ENCODE measurements at regions not wholly inside any gene's neighbourhood (a gene's known extent, or its start where the extent isn't known, plus 50 kb on each side); places are given as distances from the start of the nearest gene placed in this dataset.

DNA sequence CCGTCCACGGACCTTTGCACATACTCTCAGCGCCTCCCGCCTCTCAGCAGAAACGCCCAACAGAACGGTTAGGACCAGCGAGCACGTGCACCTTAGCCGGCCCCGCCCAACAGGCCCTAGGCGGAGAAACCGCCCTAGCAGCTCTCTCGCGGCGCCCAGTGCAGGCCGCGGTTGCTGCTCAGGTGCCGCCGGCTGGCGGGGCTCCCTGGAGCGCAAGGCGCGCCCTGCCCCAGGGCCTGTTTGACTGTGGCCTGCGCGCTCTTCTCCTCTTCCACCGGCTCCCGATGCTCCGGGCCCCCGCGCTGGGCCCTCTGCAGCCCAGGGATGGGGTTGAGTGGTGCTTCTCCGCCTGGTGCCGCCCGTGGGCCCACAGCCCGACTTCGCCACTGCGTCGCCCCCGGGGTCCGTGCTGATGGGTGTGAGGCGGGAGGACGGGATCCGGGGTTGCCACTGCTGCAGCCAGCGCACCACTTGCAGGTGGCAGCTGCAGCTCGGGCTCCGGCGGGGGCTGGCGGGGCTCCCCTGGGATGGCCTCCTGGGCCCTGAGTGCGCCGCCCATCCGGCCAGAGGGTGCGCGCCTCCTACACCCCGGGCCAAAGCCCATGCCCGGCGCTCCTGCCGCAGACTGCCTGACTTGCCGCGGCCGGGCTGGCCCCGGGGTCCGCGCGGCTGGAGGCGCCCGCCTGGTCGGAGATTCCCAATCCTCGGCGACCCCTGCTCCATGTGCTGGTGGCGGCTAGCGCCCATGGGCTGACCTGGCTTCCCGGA lies 1889.4 kb upstream of the CDH9 start:
- TF ChIP-seq, protein P1, sequence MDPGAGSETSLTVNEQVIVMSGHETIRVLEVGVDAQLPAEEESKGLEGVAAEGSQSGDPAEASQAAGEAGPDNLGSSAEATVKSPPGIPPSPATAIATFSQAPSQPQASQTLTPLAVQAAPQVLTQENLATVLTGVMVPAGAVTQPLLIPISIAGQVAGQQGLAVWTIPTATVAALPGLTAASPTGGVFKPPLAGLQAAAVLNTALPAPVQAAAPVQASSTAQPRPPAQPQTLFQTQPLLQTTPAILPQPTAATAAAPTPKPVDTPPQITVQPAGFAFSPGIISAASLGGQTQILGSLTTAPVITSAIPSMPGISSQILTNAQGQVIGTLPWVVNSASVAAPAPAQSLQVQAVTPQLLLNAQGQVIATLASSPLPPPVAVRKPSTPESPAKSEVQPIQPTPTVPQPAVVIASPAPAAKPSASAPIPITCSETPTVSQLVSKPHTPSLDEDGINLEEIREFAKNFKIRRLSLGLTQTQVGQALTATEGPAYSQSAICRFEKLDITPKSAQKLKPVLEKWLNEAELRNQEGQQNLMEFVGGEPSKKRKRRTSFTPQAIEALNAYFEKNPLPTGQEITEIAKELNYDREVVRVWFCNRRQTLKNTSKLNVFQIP (CRISPR knock-in tag; IDR thresholded peaks at IDR 0.05; ENCODE audit: borderline replicate concordance, low read depth) = no peak
- no peak for TF ChIP-seq ARNTL (CRISPR knock-in tag; IDR thresholded peaks at IDR 0.05; ENCODE audit: borderline replicate concordance, low read depth)
- TF ChIP-seq BACH2 (CRISPR knock-in tag; IDR thresholded peaks at IDR 0.05; ENCODE audit: borderline replicate concordance) = no peak
- no peak for TF ChIP-seq SNAI2 (CRISPR knock-in tag; IDR thresholded peaks at IDR 0.05)
- no peak for TF ChIP-seq TCF4 (CRISPR knock-in tag; IDR thresholded peaks at IDR 0.05; ENCODE audit: borderline replicate concordance)
- no peak for TF ChIP-seq CSDC2 (CRISPR knock-in tag; IDR thresholded peaks at IDR 0.05)
- no peak for TF ChIP-seq ZFP3 (CRISPR knock-in tag; IDR thresholded peaks at IDR 0.05)
- TF ChIP-seq, protein P2, sequence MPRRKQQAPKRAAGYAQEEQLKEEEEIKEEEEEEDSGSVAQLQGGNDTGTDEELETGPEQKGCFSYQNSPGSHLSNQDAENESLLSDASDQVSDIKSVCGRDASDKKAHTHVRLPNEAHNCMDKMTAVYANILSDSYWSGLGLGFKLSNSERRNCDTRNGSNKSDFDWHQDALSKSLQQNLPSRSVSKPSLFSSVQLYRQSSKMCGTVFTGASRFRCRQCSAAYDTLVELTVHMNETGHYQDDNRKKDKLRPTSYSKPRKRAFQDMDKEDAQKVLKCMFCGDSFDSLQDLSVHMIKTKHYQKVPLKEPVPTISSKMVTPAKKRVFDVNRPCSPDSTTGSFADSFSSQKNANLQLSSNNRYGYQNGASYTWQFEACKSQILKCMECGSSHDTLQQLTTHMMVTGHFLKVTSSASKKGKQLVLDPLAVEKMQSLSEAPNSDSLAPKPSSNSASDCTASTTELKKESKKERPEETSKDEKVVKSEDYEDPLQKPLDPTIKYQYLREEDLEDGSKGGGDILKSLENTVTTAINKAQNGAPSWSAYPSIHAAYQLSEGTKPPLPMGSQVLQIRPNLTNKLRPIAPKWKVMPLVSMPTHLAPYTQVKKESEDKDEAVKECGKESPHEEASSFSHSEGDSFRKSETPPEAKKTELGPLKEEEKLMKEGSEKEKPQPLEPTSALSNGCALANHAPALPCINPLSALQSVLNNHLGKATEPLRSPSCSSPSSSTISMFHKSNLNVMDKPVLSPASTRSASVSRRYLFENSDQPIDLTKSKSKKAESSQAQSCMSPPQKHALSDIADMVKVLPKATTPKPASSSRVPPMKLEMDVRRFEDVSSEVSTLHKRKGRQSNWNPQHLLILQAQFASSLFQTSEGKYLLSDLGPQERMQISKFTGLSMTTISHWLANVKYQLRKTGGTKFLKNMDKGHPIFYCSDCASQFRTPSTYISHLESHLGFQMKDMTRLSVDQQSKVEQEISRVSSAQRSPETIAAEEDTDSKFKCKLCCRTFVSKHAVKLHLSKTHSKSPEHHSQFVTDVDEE (CRISPR knock-in tag; IDR thresholded peaks at IDR 0.05) = no peak
- no peak for TF ChIP-seq ZNF565 (CRISPR knock-in tag; conservative IDR thresholded peaks at IDR 0.05; ENCODE audit: low read depth)

Measured in SK-N-SH treated with all-trans-retinoic acid at 6 μM for 48 hours (cell line).